GM23248 (cell line): ENCODE measurements at regions not wholly inside any gene's neighbourhood (a gene's known extent, or its start where the extent isn't known, plus 50 kb on each side); places are given as distances from the start of the nearest gene placed in this dataset.

Experiments used
- EZH2 ChIP-seq: fragments of 200-600 bp; sonication (generic); IDR thresholded peaks from 2 replicates; pipeline ENCODE4 v1.6.1; 2018; ENCODE audit warnings: antibody characterized with exemption, mild to moderate bottlenecking; ENCODE audit not compliant: insufficient read depth, poor library complexity, severe bottlenecking
- EZH2phosphoT487 ChIP-seq: fragments of 200-600 bp; sonication (generic); IDR thresholded peaks from 2 replicates; pipeline ENCODE4 v1.6.1; 2018; ENCODE audit warnings: antibody characterized with exemption, moderate library complexity, mild to moderate bottlenecking, low read depth; ENCODE audit not compliant: insufficient read depth

GRCh38 chr7:159229683-159230475, 85.2 kb upstream of the VIPR2 start:
- TF ChIP-seq EZH2phosphoT487 (no peak), EZH2 (no peak)
